Parathyroid adenoma (tissue), 2 donors: ENCODE measurements at regions not wholly inside any gene's neighbourhood (a gene's known extent, or its start where the extent isn't known, plus 50 kb on each side); places are given as distances from the start of the nearest gene placed in this dataset.

ENCODE experiments used
- H2AFZ ChIP-seq: fragments of 300-600 bp; sonication (generic); one replicate; pipeline ENCODE4 v1.7.0; 2017; ENCODE audit warnings: antibody characterized with exemption, mild to moderate bottlenecking
- H3K27ac ChIP-seq: fragments of 300-600 bp; sonication (generic); one replicate; pipeline ENCODE4 v1.7.0; 2017
- H3K27me3 ChIP-seq: fragments of 300-600 bp; sonication (generic); one replicate; pipeline ENCODE4 v1.7.0; 2017; ENCODE audit warnings: low read length; ENCODE audit not compliant: control insufficient read depth, insufficient read depth
- H3K36me3 ChIP-seq: fragments of 300-600 bp; sonication (generic); one replicate; pipeline ENCODE4 v1.7.0; 2017; ENCODE audit warnings: low read length; ENCODE audit not compliant: control insufficient read depth, insufficient read depth
- H3K4me1 ChIP-seq: fragments of 300-600 bp; sonication (generic); one replicate; pipeline ENCODE4 v1.7.0; 2017; ENCODE audit warnings: control low read depth
- H3K4me2 ChIP-seq: fragments of 300-600 bp; sonication (generic); one replicate; pipeline ENCODE4 v1.7.0; 2017; ENCODE audit warnings: low read length
- H3K4me3 ChIP-seq: fragments of 300-600 bp; sonication (generic); one replicate; pipeline ENCODE4 v1.7.0; 2017; ENCODE audit warnings: low read depth, low read length
- H3K79me2 ChIP-seq: fragments of 300-600 bp; sonication (generic); one replicate; pipeline ENCODE4 v1.7.0; 2017; ENCODE audit warnings: control low read depth
- H3K9ac ChIP-seq: fragments of 300-600 bp; sonication (generic); one replicate; pipeline ENCODE4 v1.7.0; 2017; ENCODE audit warnings: mild to moderate bottlenecking
- H3K9me3 ChIP-seq: fragments of 300-600 bp; sonication (generic); one replicate; pipeline ENCODE4 v1.7.0; 2017; ENCODE audit warnings: low read length; ENCODE audit not compliant: control insufficient read depth
- CTCF ChIP-seq: fragments of 300-600 bp; sonication (generic); IDR thresholded peaks from one replicate; pipeline ENCODE4 v1.7.0; 2017; ENCODE audit warnings: antibody characterized with exemption, mild to moderate bottlenecking
- donor health status: primary hyperparathyroidism.

GRCh38 chr14:71636076-71636475 lies 296.2 kb upstream of the RGS6 start:
- H3K79me2 ChIP-seq = no peaks in the 10 kb centered on the region
- no peaks in the 10 kb centered on the region for H3K9me3 ChIP-seq
- H3K27ac ChIP-seq = no peak overlapping the region
- no peak overlapping the region for H3K4me2 ChIP-seq
- no peaks in the 10 kb centered on the region for H3K4me1 ChIP-seq
- no peaks in the 10 kb centered on the region for H3K27me3 ChIP-seq
- TF ChIP-seq CTCF = no peak
- H2AFZ ChIP-seq = no peak overlapping the region
- no peak overlapping the region for H3K4me3 ChIP-seq
- H3K9ac ChIP-seq = no peak overlapping the region
- H3K36me3 ChIP-seq = no peaks in the 10 kb centered on the region

GRCh38 chr14:71636820-71637471 lies 295.3 kb upstream of the RGS6 start:
- H3K36me3 ChIP-seq = no peaks in the 10 kb centered on the region
- TF ChIP-seq CTCF = no peak
- H2AFZ ChIP-seq = no peak overlapping the region
- no peak overlapping the region for H3K9ac ChIP-seq
- H3K4me2 ChIP-seq = no peak overlapping the region
- no peak overlapping the region for H3K27ac ChIP-seq
- H3K4me3 ChIP-seq = no peak overlapping the region
- no peaks in the 10 kb centered on the region for H3K27me3 ChIP-seq
- no peaks in the 10 kb centered on the region for H3K9me3 ChIP-seq
- no peaks in the 10 kb centered on the region for H3K79me2 ChIP-seq
- H3K4me1 ChIP-seq = no peaks in the 10 kb centered on the region

GRCh38 chr14:71638523-71639196 lies 293.6 kb upstream of the RGS6 start:
- no peaks in the 10 kb centered on the region for H3K27me3 ChIP-seq
- no peak for TF ChIP-seq CTCF
- H3K36me3 ChIP-seq = no peaks in the 10 kb centered on the region

GRCh38 chr14:71642715-71643114 lies 289.5 kb upstream of the RGS6 start:
- H3K4me2 ChIP-seq = no peak overlapping the region
- H3K9me3 ChIP-seq = no peaks in the 10 kb centered on the region
- H2AFZ ChIP-seq = no peak overlapping the region
- no peak for TF ChIP-seq CTCF
- peaks cover 11% of the 10 kb centered on the region for H3K4me1 ChIP-seq
- no peaks in the 10 kb centered on the region for H3K36me3 ChIP-seq
- no peaks in the 10 kb centered on the region for H3K79me2 ChIP-seq
- H3K9ac ChIP-seq = no peak overlapping the region
- H3K27me3 ChIP-seq = no peaks in the 10 kb centered on the region
- H3K27ac ChIP-seq = no peak overlapping the region
- no peak overlapping the region for H3K4me3 ChIP-seq

More at GRCh38 chr14:71638523-71639196, 293.6 kb upstream of the RGS6 start:
- Histone ChIP-seq H3K9me3 (no peaks in the 10 kb centered on the region), H2AFZ (no peak overlapping the region), H3K9ac (no peak overlapping the region), H3K27ac (no peak overlapping the region), H3K4me1 (no peaks in the 10 kb centered on the region), H3K4me2 (no peak overlapping the region), H3K79me2 (no peaks in the 10 kb centered on the region), H3K4me3 (no peak overlapping the region)

GRCh38 chr14:71645656-71646055 lies 286.6 kb upstream of the RGS6 start:
- Histone ChIP-seq H3K4me2 (no peak overlapping the region), H3K27ac (no peak overlapping the region), H2AFZ (no peak overlapping the region), H3K27me3 (no peaks in the 10 kb centered on the region), H3K4me3 (no peak overlapping the region), H3K9ac (no peak overlapping the region), H3K9me3 (no peaks in the 10 kb centered on the region), H3K36me3 (no peaks in the 10 kb centered on the region), H3K79me2 (no peaks in the 10 kb centered on the region), H3K4me1 (peaks cover 19% of the 10 kb centered on the region)
- TF ChIP-seq CTCF = no peak
